Liver (tissue), 3 donors: ENCODE measurements at regions not wholly inside any gene's neighbourhood (a gene's known extent, or its start where the extent isn't known, plus 50 kb on each side); places are given as distances from the start of the nearest gene placed in this dataset.

ENCODE experiments used
- CTCF ChIP-seq: fragments of 150-350 bp; IDR thresholded peaks from 2 replicates; pipeline ENCODE4 v1.5.1; 2017; ENCODE audit warnings: improper control_type of control experiment, low read depth, low read length; ENCODE audit not compliant: missing input control
- FOXA1 ChIP-seq: IDR thresholded peaks from 2 replicates; pipeline ENCODE4 v1.6.1; 2016; ENCODE audit warnings: antibody characterized with exemption
- GABPA ChIP-seq, 2 donors: IDR thresholded peaks in 1 of 2; conservative IDR thresholded peaks in 1 of 2; 2 replicates each; pipeline ENCODE4 v1.6.1; 2016; ENCODE audit warnings: antibody characterized with exemption in 2 of 2, mild to moderate bottlenecking in 1 of 2, moderate library complexity in 1 of 2
- MAX ChIP-seq: IDR thresholded peaks from 2 replicates; pipeline ENCODE4 v1.6.1; 2016; ENCODE audit warnings: antibody characterized with exemption
- RAD21 ChIP-seq, 2 donors: IDR thresholded peaks; 2 replicates each; pipeline ENCODE4 v1.6.1; 2016; ENCODE audit warnings: antibody characterized with exemption in 2 of 2, mild to moderate bottlenecking in 2 of 2
- REST ChIP-seq: IDR thresholded peaks from 2 replicates; pipeline ENCODE4 v1.6.1; 2016; ENCODE audit warnings: antibody characterized with exemption, mild to moderate bottlenecking
- TAF1 ChIP-seq: conservative IDR thresholded peaks from 2 replicates; pipeline ENCODE4 v1.6.1; 2016; ENCODE audit warnings: antibody characterized with exemption, mild to moderate bottlenecking
- ZBTB33 ChIP-seq: IDR thresholded peaks from 2 replicates; pipeline ENCODE4 v1.6.1; 2016; ENCODE audit warnings: antibody characterized with exemption
- donor health status: healthy.
- donor health status: healthy.

GRCh38 chr5:2130361-2130760 lies 247.6 kb upstream of the IRX4 start:
- no peak for TF ChIP-seq CTCF
- TF ChIP-seq GABPA (IDR thresholded peaks at IDR 0.05 in 1 of 2, conservative IDR thresholded peaks at IDR 0.05 in 1 of 2), result no peak
- TF ChIP-seq FOXA1, result no peak
- no peak for TF ChIP-seq MAX
- TF ChIP-seq RAD21 (IDR thresholded peaks at IDR 0.05), result no peak
- no peak for TF ChIP-seq ZBTB33
- TF ChIP-seq REST, result no peak
- TF ChIP-seq TAF1, result no peak
